K562 (cell line): ENCODE measurements at regions not wholly inside any gene's neighbourhood (a gene's known extent, or its start where the extent isn't known, plus 50 kb on each side); places are given as distances from the start of the nearest gene placed in this dataset.

Source experiments
- ATAC-seq: fragments of 200-7000 bp; cut with Tn5 transposase; 3 replicates; pipeline ENCODE4 v1.9.1; 2020; ENCODE audit warnings: moderate library complexity
- BruUV-seq: library from RNA; stranded (reverse); fragments of 400-500 nt; replicated peaks from 2 replicates; lab custom pipeline; 2021; lab: Mats Ljungman, UMichigan
- CTCF ChIA-PET: fragments of 300-600 bp; formaldehyde crosslinking; extraction: SDS; loops from one replicate; lab custom pipeline; 2021; ENCODE audit warnings: low intra/inter-chr PET ratio; lab: Yijun Ruan, JAX
- POLR2A ChIA-PET: fragments of 300-600, 350-650 bp; sonication (Branson Sonifier 250); formaldehyde crosslinking; extraction: SDS; loops from one replicate; lab custom pipeline; 2021; ENCODE audit warnings: antibody characterized with exemption, inconsistent platforms; lab: Yijun Ruan, JAX
- DNase-seq, 4 experiments: peaks; one replicate each; pipeline versions ENCODE4 v3.0.0 to v3.0.0-alpha.2; 2011 to 2018; ENCODE audit warnings: low spot score in 3 of 4, mixed read lengths in 3 of 4; ENCODE audit errors: extremely low read depth in 1 of 4
- FAIRE-seq: peaks from 2 replicates; lab custom pipeline; 2011; peaks lifted over from hg19 to GRCh38; lab: Jason Lieb, UNC
- H2AFZ ChIP-seq: 2 replicates; pipeline ENCODE4 v1.6.0; 2011; ENCODE audit warnings: low read depth, low read length, control low read depth, inconsistent platforms
- H3K27ac ChIP-seq: fragments of 200-600 bp; 3 replicates; pipeline ENCODE4 v1.8.0; 2011; ENCODE audit warnings: low read depth, mild to moderate bottlenecking, control low read depth, inconsistent platforms, low read length, moderate library complexity, mixed read lengths; ENCODE audit errors: extremely low read depth
- H3K27me3 ChIP-seq, 2 experiments: fragments of 300-600 bp in 1 of 2; 2 replicates in 1 of 2; 3 replicates in 1 of 2; pipeline versions ENCODE4 v1.6.0 to v1.8.0; 2011; ENCODE audit warnings: inconsistent platforms in 2 of 2, low read length in 2 of 2, mild to moderate bottlenecking in 1 of 2, mixed read lengths in 1 of 2, moderate library complexity in 1 of 2; ENCODE audit not compliant: control insufficient read depth in 2 of 2, insufficient read depth in 2 of 2
- H3K36me3 ChIP-seq: fragments of 300-600 bp; 3 replicates; pipeline ENCODE4 v1.8.0; 2011; ENCODE audit warnings: mild to moderate bottlenecking, low read length, inconsistent platforms; ENCODE audit not compliant: control insufficient read depth, insufficient read depth
- H3K4me1 ChIP-seq, 2 experiments: fragments of 200-600 bp in 1 of 2; replicated peaks in 1 of 2; 2 replicates in 1 of 2; 3 replicates in 1 of 2; pipeline versions ENCODE4 v1.5.1 to v1.8.0; 2011; ENCODE audit warnings: inconsistent platforms in 2 of 2, low read length in 2 of 2, mild to moderate bottlenecking in 1 of 2, mixed read lengths in 1 of 2, moderate library complexity in 1 of 2; ENCODE audit not compliant: control insufficient read depth in 2 of 2, insufficient read depth in 2 of 2
- H3K4me2 ChIP-seq: 2 replicates; pipeline ENCODE4 v1.6.1; 2011; ENCODE audit warnings: low read length, control low read depth, inconsistent platforms, mixed read lengths; ENCODE audit not compliant: insufficient read depth
- H3K4me3 ChIP-seq: fragments of 200-600 bp; sonication (generic), shearing (Covaris generic); 2 replicates; pipeline ENCODE4 v1.5.1; 2016; ENCODE audit warnings: control low read depth, inconsistent platforms
- H3K79me2 ChIP-seq: fragments of 200-600 bp; 3 replicates; pipeline ENCODE4 v1.8.0; 2011; ENCODE audit warnings: low read length, inconsistent platforms; ENCODE audit not compliant: control insufficient read depth, insufficient read depth
- H3K9ac ChIP-seq, 2 experiments: 2 replicates each; pipeline versions ENCODE4 v1.6.0 to v1.6.1; 2011; ENCODE audit warnings: low read depth in 2 of 2, low read length in 2 of 2, control low read depth in 1 of 2, inconsistent platforms in 1 of 2, mild to moderate bottlenecking in 1 of 2, mixed read lengths in 1 of 2; ENCODE audit not compliant: insufficient read depth in 1 of 2
- H3K9me1 ChIP-seq: one replicate; pipeline ENCODE4 v1.6.0; 2011; ENCODE audit warnings: inconsistent platforms, mild to moderate bottlenecking, low read length, moderate library complexity; ENCODE audit not compliant: control insufficient read depth, insufficient read depth
- H3K9me3 ChIP-seq: replicated peaks from 2 replicates; pipeline ENCODE4 v1.5.1; 2011; ENCODE audit warnings: low read depth, low read length, inconsistent platforms; ENCODE audit not compliant: control insufficient read depth, insufficient read depth
- H4K20me1 ChIP-seq: replicated peaks from 2 replicates; pipeline ENCODE4 v1.6.1; 2011; ENCODE audit warnings: low read length, inconsistent platforms, mixed read lengths; ENCODE audit not compliant: control insufficient read depth, insufficient read depth
- GATAD2B ChIP-seq: fragments of 450-650 bp; IDR thresholded peaks from 2 replicates; pipeline ENCODE4 v1.6.1; 2017; ENCODE audit warnings: mild to moderate bottlenecking, borderline replicate concordance
- L3MBTL2 ChIP-seq: fragments of 450-650 bp; IDR thresholded peaks from 2 replicates; pipeline ENCODE4 v1.6.1; 2016; ENCODE audit warnings: mild to moderate bottlenecking, moderate library complexity
- SREBF1 ChIP-seq: fragments of 150-350 bp; IDR thresholded peaks from 2 replicates; pipeline ENCODE4 v1.6.1; 2014; ENCODE audit warnings: antibody characterized with exemption, low read depth, low read length, borderline replicate concordance
- ZNF124 ChIP-seq: sonication (generic); formaldehyde crosslinking; IDR thresholded peaks from 2 replicates; pipeline ENCODE4 v1.8.1; 2022; ENCODE audit warnings: missing genetic modification reagents
- ZNF253 ChIP-seq: fragments of 250-450 bp; sonication (Bioruptor Pico); conservative IDR thresholded peaks from 2 replicates; pipeline ENCODE4 v1.6.1; 2021; ENCODE audit warnings: mild to moderate bottlenecking
- ZNF778 ChIP-seq: fragments of 450-650 bp; formaldehyde crosslinking; IDR thresholded peaks from 2 replicates; pipeline ENCODE4 v1.4.0; 2020; ENCODE audit warnings: mild to moderate bottlenecking, moderate library complexity
- WGBS: fragments of 100-300 bp; shearing (Covaris generic); methylation state at CpG from one replicate; pipeline ENCODE4 v1.1.6; 2016; ENCODE audit warnings: low coverage, mixed read lengths; ENCODE audit not compliant: insufficient coverage; ENCODE audit errors: missing lambda C conversion rate; 5-methylcytosine and 5-hydroxymethylcytosine counted together
- in situ Hi-C: fragments of 300-500 bp; cut with MboI; formaldehyde crosslinking; loops from 4 replicates; pipeline ENCODE4 v1.15.0; 2018; ENCODE audit warnings: inconsistent platforms, mixed read lengths
- intact Hi-C: fragments of 100-400 bp; cut with micrococcal nuclease; formaldehyde crosslinking; loops from 2 replicates; pipeline ENCODE4 v1.14.2; 2022
- TF ChIP-seq, protein P1 (sequence below): fragments of 450-650 bp; IDR thresholded peaks from 2 replicates; pipeline ENCODE4 v1.6.1; 2016; ENCODE audit warnings: mild to moderate bottlenecking

DNA sequence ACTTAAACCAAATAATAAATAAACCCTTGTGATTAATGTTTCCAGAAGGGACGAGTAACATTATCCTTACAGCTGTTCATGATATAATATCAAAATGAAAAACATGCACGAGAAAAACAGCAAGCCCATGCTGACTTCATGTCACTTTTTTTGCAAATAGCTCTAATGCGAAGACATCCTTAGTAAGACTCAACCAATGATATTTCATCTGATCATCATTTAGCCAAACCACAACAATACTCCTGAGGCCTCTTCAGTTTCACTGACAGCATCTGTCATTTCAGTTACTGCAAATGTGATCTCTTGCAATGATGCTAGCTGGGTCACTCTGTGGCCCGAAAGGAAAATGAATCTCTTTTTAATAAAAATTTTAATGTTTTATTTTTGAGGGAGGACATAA, 74.0 kb downstream of the POLR2M start:
- no peak overlapping the region for H2AFZ ChIP-seq
- H3K36me3 ChIP-seq = no peaks in the 10 kb centered on the region
- no peaks in the 10 kb centered on the region for H3K9me3 ChIP-seq
- intact Hi-C loops (no loop called here), in situ Hi-C loops (no loop called here)
- peaks cover 26 to 34% of the 10 kb centered on the region in 2 experiments; a peak in 4 of 5 replicates for H3K27me3 ChIP-seq
- H3K27ac ChIP-seq = no peak overlapping the region
- no peak for ATAC-seq
- H3K9me1 ChIP-seq = no peaks in the 10 kb centered on the region
- H3K4me3 ChIP-seq = no peak overlapping the region
- no peaks in the 10 kb centered on the region for H4K20me1 ChIP-seq
- no peak for DNase-seq
- 0% methylated on average over 4 of the region's 4 CpGs for WGBS
- no peaks in the 10 kb centered on the region for H3K4me1 ChIP-seq
- no peak overlapping the region for H3K4me2 ChIP-seq
- CTCF ChIA-PET = no interaction called here
- no peak for TF ChIP-seq ZNF124 (CRISPR knock-in tag)
- TF ChIP-seq, protein P1, sequence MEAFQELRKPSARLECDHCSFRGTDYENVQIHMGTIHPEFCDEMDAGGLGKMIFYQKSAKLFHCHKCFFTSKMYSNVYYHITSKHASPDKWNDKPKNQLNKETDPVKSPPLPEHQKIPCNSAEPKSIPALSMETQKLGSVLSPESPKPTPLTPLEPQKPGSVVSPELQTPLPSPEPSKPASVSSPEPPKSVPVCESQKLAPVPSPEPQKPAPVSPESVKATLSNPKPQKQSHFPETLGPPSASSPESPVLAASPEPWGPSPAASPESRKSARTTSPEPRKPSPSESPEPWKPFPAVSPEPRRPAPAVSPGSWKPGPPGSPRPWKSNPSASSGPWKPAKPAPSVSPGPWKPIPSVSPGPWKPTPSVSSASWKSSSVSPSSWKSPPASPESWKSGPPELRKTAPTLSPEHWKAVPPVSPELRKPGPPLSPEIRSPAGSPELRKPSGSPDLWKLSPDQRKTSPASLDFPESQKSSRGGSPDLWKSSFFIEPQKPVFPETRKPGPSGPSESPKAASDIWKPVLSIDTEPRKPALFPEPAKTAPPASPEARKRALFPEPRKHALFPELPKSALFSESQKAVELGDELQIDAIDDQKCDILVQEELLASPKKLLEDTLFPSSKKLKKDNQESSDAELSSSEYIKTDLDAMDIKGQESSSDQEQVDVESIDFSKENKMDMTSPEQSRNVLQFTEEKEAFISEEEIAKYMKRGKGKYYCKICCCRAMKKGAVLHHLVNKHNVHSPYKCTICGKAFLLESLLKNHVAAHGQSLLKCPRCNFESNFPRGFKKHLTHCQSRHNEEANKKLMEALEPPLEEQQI = no peak
- no peak for TF ChIP-seq GATAD2B
- TF ChIP-seq ZNF778 (CRISPR knock-in tag) = no peak
- TF ChIP-seq SREBF1 = no peak
- no peak for TF ChIP-seq L3MBTL2
- TF ChIP-seq ZNF253 (CRISPR knock-in tag) = no peak
- POLR2A ChIA-PET = no interaction called here
- no TSS peak for BruUV-seq
- no peaks in the 10 kb centered on the region for H3K79me2 ChIP-seq
- no peak for FAIRE-seq
- H3K9ac ChIP-seq = no peak overlapping the region
